Stomach (tissue), 8 donors: ENCODE measurements at regions not wholly inside any gene's neighbourhood (a gene's known extent, or its start where the extent isn't known, plus 50 kb on each side); places are given as distances from the start of the nearest gene placed in this dataset.

ENCODE experiments used
- DNase-seq, 2 donors: peaks; one replicate each; pipeline versions ENCODE4 v3.0.0 to v3.0.0-alpha.2; 2013 to 2019
- H3K27ac ChIP-seq, 5 donors: fragments of 200-600 bp in 4 of 5; sonication (generic) in 4 of 5; one replicate each; pipeline ENCODE4 v1.5.1; 2013 to 2019; ENCODE audit warnings: mild to moderate bottlenecking in 1 of 5, moderate library complexity in 1 of 5
- H3K27me3 ChIP-seq, 3 donors: fragments of 200-600 bp; sonication (generic); one replicate each; pipeline ENCODE4 v1.5.1; 2017 to 2019; ENCODE audit warnings: mixed run types in 1 of 3
- H3K36me3 ChIP-seq, 4 donors: fragments of 200-600 bp; sonication (generic); 1 replicate in 3 of 4; 2 replicates in 1 of 4; pipeline ENCODE4 v1.5.1; 2016 to 2019
- H3K4me1 ChIP-seq, 4 donors: fragments of 200-600 bp; sonication (generic); one replicate each; pipeline ENCODE4 v1.5.1; 2016 to 2019
- H3K4me3 ChIP-seq, 4 donors: fragments of 200-600 bp; sonication (generic) in 3 of 4; one replicate each; pipeline ENCODE4 v1.5.1; 2016 to 2019; ENCODE audit warnings: mild to moderate bottlenecking in 1 of 4
- H3K9me3 ChIP-seq, 4 donors: fragments of 200-600 bp; sonication (generic); one replicate each; pipeline ENCODE4 v1.5.1; 2016 to 2019
- EP300 ChIP-seq: sonication (generic); formaldehyde crosslinking; IDR thresholded peaks from one replicate; pipeline ENCODE4 v1.6.1; 2017; ENCODE audit warnings: antibody characterized with exemption
- POLR2A ChIP-seq, 4 donors: fragments of 450-650 bp; IDR thresholded peaks; one replicate each; pipeline ENCODE4 v1.6.1; 2016; ENCODE audit warnings: antibody characterized with exemption in 4 of 4, control low read depth in 2 of 4, mild to moderate bottlenecking in 1 of 4, moderate library complexity in 1 of 4
- POLR2AphosphoS5 ChIP-seq, 3 donors: sonication (generic); formaldehyde crosslinking; IDR thresholded peaks; one replicate each; pipeline ENCODE4 v1.6.1; 2016; ENCODE audit warnings: antibody characterized with exemption in 3 of 3
- WGBS, 5 donors: extraction: QIAGEN DNeasy Blood & Tissue Kit in 3 of 5; methylation state at CpG; one replicate each; pipeline versions ENCODE4 v1.1.5 to v1.1.7; 2013 to 2018; 5-methylcytosine and 5-hydroxymethylcytosine counted together
- intact Hi-C: fragments of 100-400 bp; cut with DNase I; formaldehyde crosslinking; loops from one replicate; pipeline ENCODE4 v1.15.1; 2023; ENCODE audit warnings: low total_unique reads
- TF ChIP-seq, protein P1 (sequence below), 7 experiments: fragments of 450-650 bp in 4 of 7; fragments of 200-600 bp in 3 of 7; sonication (generic) in 3 of 7; IDR thresholded peaks; one replicate each; pipeline ENCODE4 v1.5.1; 2016 to 2019; ENCODE audit warnings: antibody characterized with exemption in 7 of 7, control low read depth in 2 of 7, mild to moderate bottlenecking in 1 of 7
- donor health status: healthy with polysubstance abuse.
- donor health status: Bipolar disorder and iron deficiency.
- donor health status: healthy.

- H3K27me3 ChIP-seq = peaks cover 0 to 16% (median 0%) of the 10 kb centered on the region in 3 donors
- no peak for DNase-seq
- no peak overlapping the region for H3K27ac ChIP-seq
- H3K36me3 ChIP-seq = peaks cover 0 to 41% (median 4%) of the 10 kb centered on the region in 4 donors
- H3K4me1 ChIP-seq = no peaks in the 10 kb centered on the region
- no peaks in the 10 kb centered on the region for H3K9me3 ChIP-seq
- no peak for TF ChIP-seq EP300
- no peak for TF ChIP-seq POLR2A (IDR thresholded peaks at IDR 0.05)
- no peak for TF ChIP-seq POLR2AphosphoS5 (IDR thresholded peaks at IDR 0.05)
- TF ChIP-seq, protein P1, sequence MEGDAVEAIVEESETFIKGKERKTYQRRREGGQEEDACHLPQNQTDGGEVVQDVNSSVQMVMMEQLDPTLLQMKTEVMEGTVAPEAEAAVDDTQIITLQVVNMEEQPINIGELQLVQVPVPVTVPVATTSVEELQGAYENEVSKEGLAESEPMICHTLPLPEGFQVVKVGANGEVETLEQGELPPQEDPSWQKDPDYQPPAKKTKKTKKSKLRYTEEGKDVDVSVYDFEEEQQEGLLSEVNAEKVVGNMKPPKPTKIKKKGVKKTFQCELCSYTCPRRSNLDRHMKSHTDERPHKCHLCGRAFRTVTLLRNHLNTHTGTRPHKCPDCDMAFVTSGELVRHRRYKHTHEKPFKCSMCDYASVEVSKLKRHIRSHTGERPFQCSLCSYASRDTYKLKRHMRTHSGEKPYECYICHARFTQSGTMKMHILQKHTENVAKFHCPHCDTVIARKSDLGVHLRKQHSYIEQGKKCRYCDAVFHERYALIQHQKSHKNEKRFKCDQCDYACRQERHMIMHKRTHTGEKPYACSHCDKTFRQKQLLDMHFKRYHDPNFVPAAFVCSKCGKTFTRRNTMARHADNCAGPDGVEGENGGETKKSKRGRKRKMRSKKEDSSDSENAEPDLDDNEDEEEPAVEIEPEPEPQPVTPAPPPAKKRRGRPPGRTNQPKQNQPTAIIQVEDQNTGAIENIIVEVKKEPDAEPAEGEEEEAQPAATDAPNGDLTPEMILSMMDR (IDR thresholded peaks at IDR 0.05) = no peak
- 46 to 69% (median 61%) methylated on average over 2 of the region's 2 CpGs for WGBS, 5 donors
- intact Hi-C loops = no loop called here
- no peak overlapping the region for H3K4me3 ChIP-seq
Measured at GRCh38 chr11:134482865-134483264, 70.8 kb upstream of the B3GAT1 start.

DNA sequence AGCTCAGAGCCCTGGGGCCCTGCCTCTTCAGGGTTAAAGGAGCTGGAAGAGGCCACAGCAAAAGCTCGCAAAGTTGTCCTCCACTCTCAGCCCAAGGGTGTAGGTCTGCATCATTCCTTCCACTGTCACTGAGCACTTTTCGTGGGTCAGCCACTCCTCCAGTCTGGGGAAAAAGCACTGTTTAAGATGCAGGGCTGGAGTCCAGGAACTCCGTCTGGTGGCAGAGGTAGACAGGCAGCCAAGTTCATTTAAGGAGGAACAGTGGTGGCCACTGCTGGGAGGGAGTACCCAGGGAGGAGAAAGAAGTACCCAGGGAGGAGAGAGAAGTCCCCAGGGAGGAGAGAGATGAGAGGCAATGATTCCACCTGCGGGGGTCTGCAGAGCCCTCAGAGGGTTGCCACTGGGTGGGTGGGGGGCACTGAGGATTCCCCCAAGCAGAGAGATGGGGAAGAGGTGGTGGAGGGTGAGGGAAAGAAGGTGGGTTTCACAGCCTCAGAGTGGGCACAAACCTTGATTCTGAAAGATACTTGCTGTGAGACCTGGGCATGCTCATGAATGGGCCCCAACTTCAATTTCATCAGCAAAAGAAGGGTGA is 70.0 kb upstream of the B3GAT1 start:
- no peak for TF ChIP-seq EP300
- no peak for TF ChIP-seq POLR2AphosphoS5 (IDR thresholded peaks at IDR 0.05)
- no peak for TF ChIP-seq POLR2A (IDR thresholded peaks at IDR 0.05)
- TF ChIP-seq, protein P1 (IDR thresholded peaks at IDR 0.05) = no peak
- no peak overlapping the region for H3K4me3 ChIP-seq
- no peaks in the 10 kb centered on the region for H3K4me1 ChIP-seq
- DNase-seq = no peak
- H3K9me3 ChIP-seq = no peaks in the 10 kb centered on the region
- intact Hi-C loops = no loop called here
- 63 to 81% (median 74%) methylated on average over 4 of the region's 4 CpGs for WGBS, 5 donors
- H3K36me3 ChIP-seq = peaks cover 0 to 41% (median 4%) of the 10 kb centered on the region in 4 donors
- H3K27me3 ChIP-seq = peaks cover 0 to 18% (median 4%) of the 10 kb centered on the region in 3 donors
- H3K27ac ChIP-seq = no peak overlapping the region

DNA sequence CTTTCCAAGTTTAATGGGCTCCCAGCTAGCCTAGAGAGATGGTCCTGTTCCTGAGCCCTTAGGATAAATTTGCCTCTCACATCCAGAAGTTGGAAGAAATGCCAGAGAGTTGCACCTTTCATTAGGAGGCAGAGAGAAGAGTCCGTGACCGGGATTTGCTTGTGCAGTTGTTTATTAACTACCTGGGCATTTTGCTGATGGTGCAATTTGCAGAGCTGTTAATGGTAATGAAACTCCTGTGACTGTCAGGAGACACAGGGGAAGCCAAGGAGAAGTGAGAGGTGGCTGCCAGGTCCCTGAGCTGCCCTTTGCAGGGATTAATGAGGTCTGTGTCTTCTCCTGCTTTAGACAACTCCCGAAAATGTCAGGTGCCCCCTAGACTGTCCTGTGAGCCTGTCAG is 69.1 kb upstream of the B3GAT1 start:
- no peak for DNase-seq
- 67 to 82% (median 77%) methylated on average over 2 to 3 of the region's 3 CpGs for WGBS, 5 donors

GRCh38 chr11:134480136-134480712 is 68.2 kb upstream of the B3GAT1 start:
- H3K27me3 ChIP-seq = peaks cover 0 to 29% (median 4%) of the 10 kb centered on the region in 3 donors
- H3K36me3 ChIP-seq = peaks cover 0 to 32% (median 4%) of the 10 kb centered on the region in 4 donors
- no peaks in the 10 kb centered on the region for H3K9me3 ChIP-seq
- 66 to 84% (median 79%) methylated on average over 5 of the region's 5 CpGs for WGBS, 5 donors
- intact Hi-C loops = no loop called here
- no peak for TF ChIP-seq POLR2A (IDR thresholded peaks at IDR 0.05)
- no peak for TF ChIP-seq EP300
- TF ChIP-seq POLR2AphosphoS5 (IDR thresholded peaks at IDR 0.05) = no peak
- TF ChIP-seq, protein P1 (IDR thresholded peaks at IDR 0.05) = no peak
- no peaks in the 10 kb centered on the region for H3K4me1 ChIP-seq
- no peak for DNase-seq
- H3K27ac ChIP-seq = no peak overlapping the region
- no peak overlapping the region for H3K4me3 ChIP-seq

More for the DNA sequence above, 69.1 kb upstream of the B3GAT1 start:
- peaks cover 0 to 20% (median 4%) of the 10 kb centered on the region in 3 donors for H3K27me3 ChIP-seq
- intact Hi-C loops = no loop called here
- peaks cover 0 to 41% (median 4%) of the 10 kb centered on the region in 4 donors for H3K36me3 ChIP-seq
- H3K4me3 ChIP-seq = no peak overlapping the region
- TF ChIP-seq EP300 (no peak), POLR2A (IDR thresholded peaks at IDR 0.05) (no peak), POLR2AphosphoS5 (IDR thresholded peaks at IDR 0.05) (no peak)
- TF ChIP-seq, protein P1 (IDR thresholded peaks at IDR 0.05) = no peak
- H3K9me3 ChIP-seq = no peaks in the 10 kb centered on the region
- H3K4me1 ChIP-seq = no peaks in the 10 kb centered on the region
- H3K27ac ChIP-seq = no peak overlapping the region
